ENCODE measurements at regions not wholly inside any gene's neighbourhood (a gene's known extent, or its start where the extent isn't known, plus 50 kb on each side); places are given as distances from the start of the nearest gene placed in this dataset.

DNA sequence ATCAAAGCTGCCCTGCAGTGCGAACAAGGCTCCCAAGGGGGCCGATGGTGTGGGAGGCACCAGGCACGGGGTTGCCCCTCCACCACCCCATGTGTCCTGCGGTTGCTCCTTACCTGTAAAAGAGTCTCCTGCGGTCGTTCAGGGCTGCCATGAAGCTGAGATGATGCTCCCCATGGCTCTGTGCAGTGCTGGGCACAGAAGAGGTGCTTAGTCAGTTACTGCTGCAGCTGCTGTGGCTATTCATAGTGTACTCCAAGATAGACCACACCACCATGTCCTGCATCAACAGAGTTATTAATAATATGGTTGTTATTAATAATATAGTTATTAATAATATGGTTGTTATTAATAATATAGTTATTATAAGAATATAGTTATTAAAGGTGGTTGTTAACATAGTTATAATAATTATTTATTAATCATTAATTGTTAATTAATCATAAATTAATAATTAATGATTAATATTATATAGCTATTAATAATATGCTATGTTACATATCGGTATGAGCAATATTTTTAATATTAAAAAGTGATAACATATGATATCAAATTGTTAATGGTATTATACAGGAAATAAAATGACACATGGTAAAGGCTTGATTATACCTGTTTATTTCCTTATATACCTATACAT, 97.0 kb upstream of the PFKP start:
- no peak overlapping the region for H4K91ac ChIP-seq (ENCODE audit: insufficient read length, low read depth, low read length)
- peaks cover 3% of the 10 kb centered on the region; the same call in 1 of the 2 replicates for H3K4me1 ChIP-seq (ENCODE audit: insufficient read depth, low read length)
- H3T11ph ChIP-seq (ENCODE audit: low read length), result no peak overlapping the region
- no peaks in the 10 kb centered on the region for H3K9me3 ChIP-seq (ENCODE audit: control insufficient read depth, low read depth, low read length)
- no peak overlapping the region for H2BK20ac ChIP-seq (ENCODE audit: low read depth, low read length, poor library complexity, severe bottlenecking)
- no peak overlapping the region; the same call in 1 of the 2 replicates for H3K14ac ChIP-seq (ENCODE audit: insufficient read depth, low read length)
- H2AFZ ChIP-seq (ENCODE audit: low read length), result no peak overlapping the region
- Mint-ChIP-seq H3K4me1 (peaks cover 13 to 19% of the 10 kb centered on the region in 2 experiments), H3K27ac (no peak overlapping the region), H3K4me3 (no peak overlapping the region), H3K27me3 (ENCODE audit: low read depth) (no peaks in the 10 kb centered on the region; the same call in 1 of the 2 replicates), H3K9me3 (peaks cover 4 to 12% of the 10 kb centered on the region in 2 experiments), H3K36me3 (ENCODE audit: insufficient read depth in 1 of 3, low read depth in 3 of 3) (peaks cover 0 to 8% (median 6%) of the 10 kb centered on the region in 3 experiments; a peak in 5 of 7 replicates)
- H3K23me2 ChIP-seq (ENCODE audit: insufficient read length, low read depth, low read length, poor library complexity, severe bottlenecking), result no peaks in the 10 kb centered on the region
- no peak overlapping the region for H3K18ac ChIP-seq (ENCODE audit: insufficient read length, low read depth, low read length)
- no peaks in the 10 kb centered on the region for H3K79me1 ChIP-seq (ENCODE audit: insufficient read depth, low read depth, low read length, poor library complexity, severe bottlenecking)
- H3K27me3 ChIP-seq (ENCODE audit: insufficient read depth, low read length), result no peaks in the 10 kb centered on the region
- H4K20me1 ChIP-seq (ENCODE audit: control insufficient read depth, insufficient read depth, insufficient read length), result no peaks in the 10 kb centered on the region
- no peak overlapping the region for H2AK5ac ChIP-seq (ENCODE audit: insufficient read length, low read length)
- no CpG with 5 or more reads among the region's 7 CpGs for WGBS (ENCODE audit: extremely low coverage, insufficient read length, low lambda C conversion rate)
- no peak overlapping the region for H2BK12ac ChIP-seq (ENCODE audit: insufficient read length, low read depth, low read length)
- no peak for DNase-seq
- H4K8ac ChIP-seq (replicated peaks; ENCODE audit: insufficient read length, low read depth, low read length), result no peak overlapping the region
- H3K56ac ChIP-seq (ENCODE audit: insufficient read length, low read depth, low read length), result no peak overlapping the region
- H4K5ac ChIP-seq (ENCODE audit: insufficient read length, low read depth, low read length), result no peak overlapping the region
- H3K9ac ChIP-seq (ENCODE audit: extremely low read depth, insufficient read length, low read length), result no peak overlapping the region
- H2BK15ac ChIP-seq (ENCODE audit: low read depth, low read length), result no peak overlapping the region
- H3K79me2 ChIP-seq (ENCODE audit: insufficient read depth, low read length), result no peaks in the 10 kb centered on the region
- no peak overlapping the region for H2BK5ac ChIP-seq (ENCODE audit: insufficient read length, low read length)
- H3K27ac ChIP-seq (ENCODE audit: insufficient read length, low read depth, low read length), result no peak overlapping the region
- no peak overlapping the region for H3K4ac ChIP-seq (ENCODE audit: low read depth, low read length)
- no peak overlapping the region for H3K23ac ChIP-seq (ENCODE audit: insufficient read length, low read depth, low read length)
- no peak overlapping the region for H3K4me2 ChIP-seq (ENCODE audit: insufficient read depth, insufficient read length, low read length)
- TF ChIP-seq, protein P1, sequence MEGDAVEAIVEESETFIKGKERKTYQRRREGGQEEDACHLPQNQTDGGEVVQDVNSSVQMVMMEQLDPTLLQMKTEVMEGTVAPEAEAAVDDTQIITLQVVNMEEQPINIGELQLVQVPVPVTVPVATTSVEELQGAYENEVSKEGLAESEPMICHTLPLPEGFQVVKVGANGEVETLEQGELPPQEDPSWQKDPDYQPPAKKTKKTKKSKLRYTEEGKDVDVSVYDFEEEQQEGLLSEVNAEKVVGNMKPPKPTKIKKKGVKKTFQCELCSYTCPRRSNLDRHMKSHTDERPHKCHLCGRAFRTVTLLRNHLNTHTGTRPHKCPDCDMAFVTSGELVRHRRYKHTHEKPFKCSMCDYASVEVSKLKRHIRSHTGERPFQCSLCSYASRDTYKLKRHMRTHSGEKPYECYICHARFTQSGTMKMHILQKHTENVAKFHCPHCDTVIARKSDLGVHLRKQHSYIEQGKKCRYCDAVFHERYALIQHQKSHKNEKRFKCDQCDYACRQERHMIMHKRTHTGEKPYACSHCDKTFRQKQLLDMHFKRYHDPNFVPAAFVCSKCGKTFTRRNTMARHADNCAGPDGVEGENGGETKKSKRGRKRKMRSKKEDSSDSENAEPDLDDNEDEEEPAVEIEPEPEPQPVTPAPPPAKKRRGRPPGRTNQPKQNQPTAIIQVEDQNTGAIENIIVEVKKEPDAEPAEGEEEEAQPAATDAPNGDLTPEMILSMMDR (conservative IDR thresholded peaks at IDR 0.05), result no peak
- H2BK120ac ChIP-seq (ENCODE audit: low read depth, low read length, poor library complexity, severe bottlenecking), result no peak overlapping the region
